ENCODE measurements at regions not wholly inside any gene's neighbourhood (a gene's known extent, or its start where the extent isn't known, plus 50 kb on each side); places are given as distances from the start of the nearest gene placed in this dataset.

GRCh38 chr7:52297128-52297527 lies 738.3 kb upstream of the POM121L12 start:
- intact Hi-C loops (cut with DNase I): no loop called here
- DNase-seq: no peak
- Histone ChIP-seq H3K9me3 (no peaks in the 10 kb centered on the region), H3K27me3 (no peaks in the 10 kb centered on the region), H3K27ac (no peak overlapping the region), H3K36me3 (no peaks in the 10 kb centered on the region), H3K4me1 (no peaks in the 10 kb centered on the region), H3K4me3 (replicated peaks in 1 of 3) (no peak overlapping the region)
- WGBS, 2 donors: 86 to 87% methylated on average over 5 of the region's 5 CpGs
- TF ChIP-seq CTCF (IDR thresholded peaks at IDR 0.05): no peak
- TF ChIP-seq POLR2A (IDR thresholded peaks at IDR 0.05): no peak

GRCh38 chr7:52294942-52295341 lies 740.5 kb upstream of the POM121L12 start:
- TF ChIP-seq POLR2A (IDR thresholded peaks at IDR 0.05): no peak
- no peak for TF ChIP-seq CTCF (IDR thresholded peaks at IDR 0.05)
- no peaks in the 10 kb centered on the region for H3K36me3 ChIP-seq
- H3K27ac ChIP-seq: no peak overlapping the region
- H3K4me1 ChIP-seq: no peaks in the 10 kb centered on the region
- no peak for DNase-seq
- no peak overlapping the region for H3K4me3 ChIP-seq (replicated peaks in 1 of 3)
- H3K27me3 ChIP-seq: no peaks in the 10 kb centered on the region
- H3K9me3 ChIP-seq: no peaks in the 10 kb centered on the region
- intact Hi-C loops (cut with DNase I): no loop called here
- 93 to 94% methylated on average over 7 of the region's 7 CpGs for WGBS, 2 donors

GRCh38 chr7:52289247-52289646 lies 746.2 kb upstream of the POM121L12 start:
- no peaks in the 10 kb centered on the region for H3K9me3 ChIP-seq
- no peak overlapping the region for H3K27ac ChIP-seq
- WGBS, 2 donors: 79 to 81% methylated on average over 2 of the region's 2 CpGs
- no peak overlapping the region for H3K4me3 ChIP-seq (replicated peaks in 1 of 3)
- no peaks in the 10 kb centered on the region for H3K36me3 ChIP-seq
- no peaks in the 10 kb centered on the region for H3K27me3 ChIP-seq
- no peaks in the 10 kb centered on the region for H3K4me1 ChIP-seq
- TF ChIP-seq POLR2A (IDR thresholded peaks at IDR 0.05) (no peak), CTCF (IDR thresholded peaks at IDR 0.05) (no peak)
- DNase-seq: no peak
- intact Hi-C loops (cut with DNase I): no loop called here

- TF ChIP-seq CTCF (IDR thresholded peaks at IDR 0.05): no peak
- no peak for TF ChIP-seq POLR2A (IDR thresholded peaks at IDR 0.05)
- WGBS, 2 donors: 94 to 95% methylated on average over 1 of the region's 1 CpG
- H3K27ac ChIP-seq: no peak overlapping the region
- no peaks in the 10 kb centered on the region for H3K9me3 ChIP-seq
- H3K4me3 ChIP-seq (replicated peaks in 1 of 3): no peak overlapping the region
- intact Hi-C loops (cut with DNase I): no loop called here
- H3K4me1 ChIP-seq: no peaks in the 10 kb centered on the region
- no peaks in the 10 kb centered on the region for H3K27me3 ChIP-seq
- no peaks in the 10 kb centered on the region for H3K36me3 ChIP-seq
- no peak for DNase-seq
Observed at GRCh38 chr7:52287698-52288097, 747.7 kb upstream of the POM121L12 start.

GRCh38 chr7:52285689-52286088 lies 749.7 kb upstream of the POM121L12 start:
- Histone ChIP-seq H3K27ac (no peak overlapping the region), H3K27me3 (no peaks in the 10 kb centered on the region), H3K9me3 (no peaks in the 10 kb centered on the region), H3K36me3 (no peaks in the 10 kb centered on the region), H3K4me3 (replicated peaks in 1 of 3) (no peak overlapping the region), H3K4me1 (no peaks in the 10 kb centered on the region)
- WGBS, 2 donors: 68 to 79% methylated on average over 2 of the region's 2 CpGs
- TF ChIP-seq POLR2A (IDR thresholded peaks at IDR 0.05) (no peak), CTCF (IDR thresholded peaks at IDR 0.05) (no peak)
- DNase-seq: no peak
- intact Hi-C loops (cut with DNase I): no loop called here

Measured in thyroid gland (tissue), 4 donors.